ENCODE measurements at regions not wholly inside any gene's neighbourhood (a gene's known extent, or its start where the extent isn't known, plus 50 kb on each side); places are given as distances from the start of the nearest gene placed in this dataset.

GRCh38 chr2:150791567-150791966 lies 304.1 kb upstream of the RND3 start:
- in situ Hi-C loops (cut with HindIII; ENCODE audit: low sequenced_read_pairs): no loop called here

GRCh38 chr2:150789376-150789905 lies 302.0 kb upstream of the RND3 start:
- in situ Hi-C loops (cut with HindIII; ENCODE audit: low sequenced_read_pairs): no loop called here

- in situ Hi-C loops (cut with HindIII; ENCODE audit: low sequenced_read_pairs): no loop called here
These were observed 301.1 kb upstream of the RND3 start for GRCh38 chr2:150788426-150789140.

GRCh38 chr2:150787353-150788093 lies 300.1 kb upstream of the RND3 start:
- in situ Hi-C loops (cut with HindIII; ENCODE audit: low sequenced_read_pairs): no loop called here

GRCh38 chr2:150784389-150784788 lies 296.9 kb upstream of the RND3 start:
- in situ Hi-C loops (cut with HindIII; ENCODE audit: low sequenced_read_pairs): no loop called here

- in situ Hi-C loops (cut with HindIII; ENCODE audit: low sequenced_read_pairs): no loop called here
These were observed 296.4 kb upstream of the RND3 start for GRCh38 chr2:150783896-150784295.

- in situ Hi-C loops (cut with HindIII; ENCODE audit: low sequenced_read_pairs): no loop called here
These were observed 295.5 kb upstream of the RND3 start for GRCh38 chr2:150783015-150783414.

GRCh38 chr2:150782613-150783012 lies 295.1 kb upstream of the RND3 start:
- in situ Hi-C loops (cut with HindIII; ENCODE audit: low sequenced_read_pairs): no loop called here

- in situ Hi-C loops (cut with HindIII; ENCODE audit: low sequenced_read_pairs): no loop called here
These were observed 293.7 kb upstream of the RND3 start for GRCh38 chr2:150781142-150781541.

- in situ Hi-C loops (cut with HindIII; ENCODE audit: low sequenced_read_pairs): no loop called here
These were observed 291.4 kb upstream of the RND3 start for GRCh38 chr2:150778828-150779227.

GRCh38 chr2:150769421-150769820 lies 282.0 kb upstream of the RND3 start:
- in situ Hi-C loops (cut with HindIII; ENCODE audit: low sequenced_read_pairs): no loop called here

GRCh38 chr2:150767991-150768746 lies 280.7 kb upstream of the RND3 start:
- in situ Hi-C loops (cut with HindIII; ENCODE audit: low sequenced_read_pairs): no loop called here

GRCh38 chr2:150762571-150762970 lies 275.1 kb upstream of the RND3 start:
- in situ Hi-C loops (cut with HindIII; ENCODE audit: low sequenced_read_pairs): no loop called here

GRCh38 chr2:150759531-150759930 lies 272.1 kb upstream of the RND3 start:
- in situ Hi-C loops (cut with HindIII; ENCODE audit: low sequenced_read_pairs): no loop called here

GRCh38 chr2:150759106-150759505 lies 271.6 kb upstream of the RND3 start:
- in situ Hi-C loops (cut with HindIII; ENCODE audit: low sequenced_read_pairs): no loop called here

GRCh38 chr2:150752229-150752628 lies 264.8 kb upstream of the RND3 start:
- in situ Hi-C loops (cut with HindIII; ENCODE audit: low sequenced_read_pairs): no loop called here

- in situ Hi-C loops (cut with HindIII; ENCODE audit: low sequenced_read_pairs): no loop called here
These were observed 263.3 kb upstream of the RND3 start for GRCh38 chr2:150750720-150751119.

GRCh38 chr2:150742094-150742493 lies 254.6 kb upstream of the RND3 start:
- in situ Hi-C loops (cut with HindIII; ENCODE audit: low sequenced_read_pairs): no loop called here

GRCh38 chr2:150735894-150736498 lies 248.5 kb upstream of the RND3 start:
- in situ Hi-C loops (cut with HindIII; ENCODE audit: low sequenced_read_pairs): no loop called here

GRCh38 chr2:150733051-150733618 lies 245.7 kb upstream of the RND3 start:
- in situ Hi-C loops (cut with HindIII; ENCODE audit: low sequenced_read_pairs): no loop called here

GRCh38 chr2:150732491-150732890 lies 245.0 kb upstream of the RND3 start:
- in situ Hi-C loops (cut with HindIII; ENCODE audit: low sequenced_read_pairs): no loop called here

All from DLD1 (cell line).